ENCODE measurements at regions not wholly inside any gene's neighbourhood (a gene's known extent, or its start where the extent isn't known, plus 50 kb on each side); places are given as distances from the start of the nearest gene placed in this dataset.

- TF ChIP-seq CTCF (IDR thresholded peaks at IDR 0.05) (no peak), POLR2A (IDR thresholded peaks at IDR 0.05) (no peak)
These were observed 187.8 kb upstream of the HMGA2 start for GRCh38 chr12:65636436-65636835.
